Mammary epithelial cell (primary cell): ENCODE measurements at regions not wholly inside any gene's neighbourhood (a gene's known extent, or its start where the extent isn't known, plus 50 kb on each side); places are given as distances from the start of the nearest gene placed in this dataset.

Experiments
- EZH2 ChIP-seq: IDR thresholded peaks from 2 replicates; pipeline ENCODE4 v1.6.1; 2012; ENCODE audit warnings: low read length, inconsistent platforms, borderline replicate concordance
- TF ChIP-seq, protein P1 (sequence below), 2 donors: IDR thresholded peaks in 1 of 2; conservative IDR thresholded peaks in 1 of 2; 2 replicates each; pipeline ENCODE4 v1.5.1; 2011 to 2012; ENCODE audit warnings: inconsistent platforms in 2 of 2, low read length in 2 of 2, mild to moderate bottlenecking in 2 of 2, control low read depth in 1 of 2, low read depth in 1 of 2; ENCODE audit not compliant: insufficient read depth in 1 of 2; ENCODE audit errors: extremely low read depth in 1 of 2

DNA sequence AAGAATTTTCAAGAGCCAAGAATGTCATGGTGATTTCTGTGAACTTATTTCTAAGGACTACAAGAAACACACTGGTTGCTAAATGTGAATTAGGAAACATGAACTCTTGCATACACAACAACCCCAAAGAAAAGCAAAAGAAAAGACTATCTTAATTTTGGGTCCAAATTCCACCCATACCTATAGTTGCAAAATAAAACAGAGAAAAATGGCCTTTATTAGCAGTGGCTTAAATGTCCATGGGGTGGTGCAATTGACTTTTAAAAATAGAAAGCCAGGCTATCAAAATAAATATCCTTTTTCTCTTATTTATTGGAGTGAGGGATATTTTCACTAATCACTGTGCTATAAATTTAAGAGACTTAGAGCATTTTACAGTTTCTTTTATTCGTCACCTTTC, 80.9 kb upstream of the DPYD start:
- TF ChIP-seq, protein P1, sequence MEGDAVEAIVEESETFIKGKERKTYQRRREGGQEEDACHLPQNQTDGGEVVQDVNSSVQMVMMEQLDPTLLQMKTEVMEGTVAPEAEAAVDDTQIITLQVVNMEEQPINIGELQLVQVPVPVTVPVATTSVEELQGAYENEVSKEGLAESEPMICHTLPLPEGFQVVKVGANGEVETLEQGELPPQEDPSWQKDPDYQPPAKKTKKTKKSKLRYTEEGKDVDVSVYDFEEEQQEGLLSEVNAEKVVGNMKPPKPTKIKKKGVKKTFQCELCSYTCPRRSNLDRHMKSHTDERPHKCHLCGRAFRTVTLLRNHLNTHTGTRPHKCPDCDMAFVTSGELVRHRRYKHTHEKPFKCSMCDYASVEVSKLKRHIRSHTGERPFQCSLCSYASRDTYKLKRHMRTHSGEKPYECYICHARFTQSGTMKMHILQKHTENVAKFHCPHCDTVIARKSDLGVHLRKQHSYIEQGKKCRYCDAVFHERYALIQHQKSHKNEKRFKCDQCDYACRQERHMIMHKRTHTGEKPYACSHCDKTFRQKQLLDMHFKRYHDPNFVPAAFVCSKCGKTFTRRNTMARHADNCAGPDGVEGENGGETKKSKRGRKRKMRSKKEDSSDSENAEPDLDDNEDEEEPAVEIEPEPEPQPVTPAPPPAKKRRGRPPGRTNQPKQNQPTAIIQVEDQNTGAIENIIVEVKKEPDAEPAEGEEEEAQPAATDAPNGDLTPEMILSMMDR (conservative IDR thresholded peaks at IDR 0.05 in 1 of 2, IDR thresholded peaks at IDR 0.05 in 1 of 2; ENCODE audit: extremely low read depth in 1 of 2, insufficient read depth in 1 of 2, low read depth in 1 of 2, low read length in 2 of 2) = peak; percentile 8 to 35
- no peak for TF ChIP-seq EZH2
